ENCODE measurements at regions not wholly inside any gene's neighbourhood (a gene's known extent, or its start where the extent isn't known, plus 50 kb on each side); places are given as distances from the start of the nearest gene placed in this dataset.

DNA sequence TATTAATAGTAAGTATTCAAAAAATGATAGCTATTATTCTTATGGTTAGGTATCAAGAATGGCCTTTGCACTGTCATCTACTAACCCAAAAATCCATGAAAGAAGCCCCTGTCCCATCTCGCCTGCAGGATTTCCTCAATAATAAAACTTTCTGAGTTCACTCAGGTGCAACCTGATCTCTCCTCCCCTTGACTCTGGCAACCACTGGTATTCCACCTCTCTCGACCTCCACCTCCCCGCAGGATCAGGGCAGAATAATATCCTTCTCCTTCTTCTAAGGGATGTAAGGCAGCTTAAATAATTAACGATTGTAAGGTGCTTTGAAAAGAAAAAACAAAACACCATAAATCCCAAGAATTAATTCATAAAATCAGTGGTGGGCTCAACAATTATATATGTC lies 359.3 kb downstream of the PLPP3 start:
- TF ChIP-seq, protein P1, sequence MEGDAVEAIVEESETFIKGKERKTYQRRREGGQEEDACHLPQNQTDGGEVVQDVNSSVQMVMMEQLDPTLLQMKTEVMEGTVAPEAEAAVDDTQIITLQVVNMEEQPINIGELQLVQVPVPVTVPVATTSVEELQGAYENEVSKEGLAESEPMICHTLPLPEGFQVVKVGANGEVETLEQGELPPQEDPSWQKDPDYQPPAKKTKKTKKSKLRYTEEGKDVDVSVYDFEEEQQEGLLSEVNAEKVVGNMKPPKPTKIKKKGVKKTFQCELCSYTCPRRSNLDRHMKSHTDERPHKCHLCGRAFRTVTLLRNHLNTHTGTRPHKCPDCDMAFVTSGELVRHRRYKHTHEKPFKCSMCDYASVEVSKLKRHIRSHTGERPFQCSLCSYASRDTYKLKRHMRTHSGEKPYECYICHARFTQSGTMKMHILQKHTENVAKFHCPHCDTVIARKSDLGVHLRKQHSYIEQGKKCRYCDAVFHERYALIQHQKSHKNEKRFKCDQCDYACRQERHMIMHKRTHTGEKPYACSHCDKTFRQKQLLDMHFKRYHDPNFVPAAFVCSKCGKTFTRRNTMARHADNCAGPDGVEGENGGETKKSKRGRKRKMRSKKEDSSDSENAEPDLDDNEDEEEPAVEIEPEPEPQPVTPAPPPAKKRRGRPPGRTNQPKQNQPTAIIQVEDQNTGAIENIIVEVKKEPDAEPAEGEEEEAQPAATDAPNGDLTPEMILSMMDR (conservative IDR thresholded peaks at IDR 0.05 in 1 of 2, IDR thresholded peaks at IDR 0.05 in 1 of 2; ENCODE audit: extremely low read depth in 1 of 2, insufficient read depth in 1 of 2, low read depth in 1 of 2, low read length in 2 of 2) = no peak
- no peak for TF ChIP-seq EZH2 (IDR thresholded peaks at IDR 0.05; ENCODE audit: borderline replicate concordance, low read length)

Measured in mammary epithelial cell (primary cell).